Ovary (tissue), 3 donors: ENCODE measurements at regions not wholly inside any gene's neighbourhood (a gene's known extent, or its start where the extent isn't known, plus 50 kb on each side); places are given as distances from the start of the nearest gene placed in this dataset.

Experiments used
- EP300 ChIP-seq: sonication (generic); formaldehyde crosslinking; IDR thresholded peaks from one replicate; pipeline ENCODE4 v1.6.1; 2017; ENCODE audit warnings: antibody characterized with exemption
- POLR2A ChIP-seq: fragments of 450-650 bp; IDR thresholded peaks from one replicate; pipeline ENCODE4 v1.6.1; 2017; ENCODE audit warnings: antibody characterized with exemption, mild to moderate bottlenecking, moderate library complexity
- TF ChIP-seq, protein P1 (sequence below), 3 donors: fragments of 450-650 bp in 2 of 3; fragments of 200-600 bp in 1 of 3; IDR thresholded peaks; one replicate each; pipeline versions ENCODE4 v1.5.1 to v1.8.0; 2016 to 2022; ENCODE audit warnings: antibody characterized with exemption in 3 of 3, mild to moderate bottlenecking in 1 of 3
- donor health status: DM: no; HTN: no; CAD: no.

DNA sequence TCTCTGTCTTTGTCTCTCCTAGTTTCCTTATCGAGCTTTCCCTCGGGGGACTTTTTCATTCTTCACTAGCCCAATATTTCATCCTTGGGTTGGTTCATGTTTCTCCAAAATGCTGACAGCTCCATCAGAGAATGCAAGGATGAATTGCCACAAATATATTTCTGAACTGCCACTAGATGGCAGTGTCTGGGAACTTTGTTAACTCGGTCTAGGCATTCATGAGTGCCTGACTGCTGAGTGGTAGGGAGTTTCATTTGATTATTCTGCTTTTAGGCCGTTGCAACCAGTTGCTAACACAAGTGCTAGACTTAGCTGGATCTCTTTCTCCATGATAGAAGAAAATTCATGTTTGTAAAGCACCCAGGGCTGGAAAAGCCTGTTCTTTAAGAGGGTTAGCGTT, 73.5 kb upstream of the RAP2C start:
- TF ChIP-seq, protein P1, sequence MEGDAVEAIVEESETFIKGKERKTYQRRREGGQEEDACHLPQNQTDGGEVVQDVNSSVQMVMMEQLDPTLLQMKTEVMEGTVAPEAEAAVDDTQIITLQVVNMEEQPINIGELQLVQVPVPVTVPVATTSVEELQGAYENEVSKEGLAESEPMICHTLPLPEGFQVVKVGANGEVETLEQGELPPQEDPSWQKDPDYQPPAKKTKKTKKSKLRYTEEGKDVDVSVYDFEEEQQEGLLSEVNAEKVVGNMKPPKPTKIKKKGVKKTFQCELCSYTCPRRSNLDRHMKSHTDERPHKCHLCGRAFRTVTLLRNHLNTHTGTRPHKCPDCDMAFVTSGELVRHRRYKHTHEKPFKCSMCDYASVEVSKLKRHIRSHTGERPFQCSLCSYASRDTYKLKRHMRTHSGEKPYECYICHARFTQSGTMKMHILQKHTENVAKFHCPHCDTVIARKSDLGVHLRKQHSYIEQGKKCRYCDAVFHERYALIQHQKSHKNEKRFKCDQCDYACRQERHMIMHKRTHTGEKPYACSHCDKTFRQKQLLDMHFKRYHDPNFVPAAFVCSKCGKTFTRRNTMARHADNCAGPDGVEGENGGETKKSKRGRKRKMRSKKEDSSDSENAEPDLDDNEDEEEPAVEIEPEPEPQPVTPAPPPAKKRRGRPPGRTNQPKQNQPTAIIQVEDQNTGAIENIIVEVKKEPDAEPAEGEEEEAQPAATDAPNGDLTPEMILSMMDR (IDR thresholded peaks at IDR 0.05), result peak in 2 of 3 donors; percentile 44 to 56
- TF ChIP-seq POLR2A (no peak), EP300 (no peak)
